HCT116 (cell line): ENCODE measurements at regions not wholly inside any gene's neighbourhood (a gene's known extent, or its start where the extent isn't known, plus 50 kb on each side); places are given as distances from the start of the nearest gene placed in this dataset.

Experiments
- ATAC-seq: fragments of 200-7000 bp; cut with Tn5 transposase; 2 replicates; pipeline ENCODE4 v1.9.1; 2020; ENCODE audit warnings: mild to moderate bottlenecking, moderate library complexity
- BruUV-seq: library from RNA; stranded (reverse); fragments of 400-500 nt; replicated peaks from 2 replicates; lab custom pipeline; 2021; lab: Mats Ljungman, UMichigan
- CTCF ChIA-PET: fragments of 300-600 bp; sonication (Branson Sonifier 250); formaldehyde crosslinking; loops from one replicate; lab custom pipeline; 2021; ENCODE audit warnings: antibody characterized with exemption; lab: Charles Lee
- POLR2A ChIA-PET: fragments of 300-600, 350-600 bp; sonication (Branson Sonifier 250); formaldehyde crosslinking; loops from one replicate; lab custom pipeline; 2021; ENCODE audit warnings: antibody characterized with exemption; lab: Charles Lee
- RAD21 ChIA-PET, 2 experiments: fragments of 300-600 bp; sonication (Branson Sonifier 250); formaldehyde crosslinking; loops; one replicate each; lab custom pipeline; 2023; ENCODE audit warnings: low total read pairs in 2 of 2; ENCODE audit not compliant: uncharacterized antibody in 2 of 2, unreplicated experiment in 2 of 2, low non-redundant PET in 1 of 2; lab: Charles Lee
- DNase-seq: peaks from one replicate; pipeline ENCODE4 v3.0.0-alpha.2; 2010; ENCODE audit warnings: low read depth, low spot score
- H2AFZ ChIP-seq: fragments of 200-600 bp; shearing (Covaris generic), sonication (generic); 2 replicates; pipeline ENCODE4 v1.6.1; 2017; ENCODE audit warnings: low read depth, mixed run types, mixed read lengths, antibody characterized with exemption, low read length; ENCODE audit not compliant: poor library complexity, severe bottlenecking
- H3K27ac ChIP-seq: 2 replicates; pipeline ENCODE4 v1.5.1; 2012; ENCODE audit warnings: low read depth, low read length
- H3K27me3 ChIP-seq: fragments of 200-600 bp; sonication (generic); 2 replicates; pipeline ENCODE4 v1.6.1; 2016; ENCODE audit warnings: mixed run types, low read length, mixed read lengths; ENCODE audit not compliant: insufficient read depth
- H3K36me3 ChIP-seq, 2 experiments: fragments of 200-500 bp in 1 of 2; fragments of 200-600 bp in 1 of 2; sonication (Bioruptor generic) in 1 of 2; sonication (generic) in 1 of 2; 2 replicates each; pipeline versions ENCODE4 v1.5.1 to v1.6.1; 2014 to 2016; ENCODE audit warnings: low read length in 2 of 2, inconsistent platforms in 1 of 2, mixed read lengths in 1 of 2, mixed run types in 1 of 2; ENCODE audit not compliant: insufficient read depth in 2 of 2, control insufficient read depth in 1 of 2
- H3K4me1 ChIP-seq, 2 experiments: fragments of 200-600 bp in 1 of 2; sonication (generic) in 1 of 2; 2 replicates each; pipeline versions ENCODE4 v1.5.1 to v1.6.1; 2012 to 2017; ENCODE audit warnings: low read length in 2 of 2, inconsistent platforms in 1 of 2, mild to moderate bottlenecking in 1 of 2, mixed read lengths in 1 of 2, mixed run types in 1 of 2, moderate library complexity in 1 of 2; ENCODE audit not compliant: insufficient read depth in 2 of 2, control insufficient read depth in 1 of 2
- H3K4me2 ChIP-seq: fragments of 200-600 bp; sonication (generic); 2 replicates; pipeline ENCODE4 v1.6.1; 2017; ENCODE audit warnings: mixed run types, low read length, mixed read lengths
- H3K4me3 ChIP-seq, 2 experiments: fragments of 200-600 bp in 1 of 2; sonication (generic) in 1 of 2; replicated peaks in 1 of 2; 2 replicates each; pipeline ENCODE4 v1.5.1; 2011 to 2016; ENCODE audit warnings: low read length in 2 of 2, control low read depth in 1 of 2, low read depth in 1 of 2, mild to moderate bottlenecking in 1 of 2, mixed read lengths in 1 of 2, mixed run types in 1 of 2
- H3K79me2 ChIP-seq: fragments of 200-600 bp; sonication (generic); 2 replicates; pipeline ENCODE4 v1.6.1; 2017; ENCODE audit warnings: mild to moderate bottlenecking, mixed run types, low read length, moderate library complexity, mixed read lengths; ENCODE audit not compliant: insufficient read depth
- H3K9ac ChIP-seq: fragments of 200-600 bp; sonication (generic); 2 replicates; pipeline ENCODE4 v1.6.1; 2016; ENCODE audit warnings: low read length, mixed read lengths
- H3K9me2 ChIP-seq: fragments of 200-600 bp; sonication (generic), shearing (Covaris generic); 2 replicates; pipeline ENCODE4 v1.6.1; 2017; ENCODE audit warnings: mixed run types, mild to moderate bottlenecking, moderate library complexity; ENCODE audit not compliant: insufficient read depth
- H3K9me3 ChIP-seq, 2 experiments: fragments of 200-500 bp in 1 of 2; fragments of 200-600 bp in 1 of 2; sonication (Bioruptor generic) in 1 of 2; sonication (generic) in 1 of 2; 2 replicates each; pipeline ENCODE4 v1.6.1; 2014 to 2017; ENCODE audit warnings: low read length in 2 of 2, mixed read lengths in 2 of 2, inconsistent platforms in 1 of 2, low read depth in 1 of 2, mild to moderate bottlenecking in 1 of 2, mixed run types in 1 of 2, moderate library complexity in 1 of 2; ENCODE audit not compliant: control insufficient read depth in 1 of 2, insufficient read depth in 1 of 2
- H4K20me1 ChIP-seq: fragments of 200-600 bp; sonication (generic), shearing (Covaris generic); 2 replicates; pipeline ENCODE4 v1.6.1; 2017; ENCODE audit warnings: mixed run types, mild to moderate bottlenecking, moderate library complexity; ENCODE audit not compliant: insufficient read depth
- CBX3 ChIP-seq: IDR thresholded peaks from 2 replicates; pipeline ENCODE4 v1.6.1; 2012; ENCODE audit warnings: low read depth
- EGR1 ChIP-seq: IDR thresholded peaks from 2 replicates; pipeline ENCODE4 v1.6.1; 2012; ENCODE audit warnings: low read depth
- ELF1 ChIP-seq: IDR thresholded peaks from 2 replicates; pipeline ENCODE4 v1.6.1; 2012; ENCODE audit warnings: low read depth, borderline replicate concordance
- EZH2 ChIP-seq: fragments of 200-600 bp; sonication (generic); IDR thresholded peaks from 2 replicates; pipeline ENCODE4 v1.6.1; 2017; ENCODE audit warnings: antibody characterized with exemption, mixed run types
- EZH2phosphoT487 ChIP-seq: fragments of 200-600 bp; IDR thresholded peaks from 2 replicates; pipeline ENCODE4 v1.6.1; 2018; ENCODE audit warnings: antibody characterized with exemption, borderline replicate concordance
- JUND ChIP-seq: IDR thresholded peaks from 2 replicates; pipeline ENCODE4 v1.6.1; 2012
- POLR2A ChIP-seq: IDR thresholded peaks from 2 replicates; pipeline ENCODE4 v1.7.0; 2011; ENCODE audit warnings: borderline replicate concordance; ENCODE audit not compliant: insufficient read depth, insufficient read length; ENCODE audit errors: extremely low read depth
- POLR2AphosphoS5 ChIP-seq: IDR thresholded peaks from 2 replicates; pipeline ENCODE4 v1.6.1; 2011; ENCODE audit warnings: mild to moderate bottlenecking, low read depth, low read length, moderate library complexity
- RAD21 ChIP-seq: IDR thresholded peaks from 2 replicates; pipeline ENCODE4 v1.6.1; 2012; ENCODE audit warnings: low read depth, mild to moderate bottlenecking
- SIN3A ChIP-seq: IDR thresholded peaks from 2 replicates; pipeline ENCODE4 v1.6.1; 2012; ENCODE audit warnings: low read depth
- SP1 ChIP-seq: IDR thresholded peaks from 2 replicates; pipeline ENCODE4 v1.6.1; 2012; ENCODE audit warnings: low read depth
- SRF ChIP-seq: IDR thresholded peaks from 2 replicates; pipeline ENCODE4 v1.6.1; 2012; ENCODE audit warnings: low read depth
- YY1 ChIP-seq: IDR thresholded peaks from 2 replicates; pipeline ENCODE4 v1.6.1; 2011; ENCODE audit warnings: low read length, low read depth, moderate library complexity, mild to moderate bottlenecking; ENCODE audit not compliant: insufficient replicate concordance; ENCODE audit errors: extremely low read depth
- ZNF274 ChIP-seq: fragments of 200-500 bp; sonication (Bioruptor generic); IDR thresholded peaks from 2 replicates; pipeline ENCODE4 v1.6.1; 2014; ENCODE audit warnings: mild to moderate bottlenecking, low read depth, low read length, inconsistent platforms
- intact Hi-C: fragments of 100-400 bp; cut with micrococcal nuclease; formaldehyde crosslinking; loops from 2 replicates; pipeline ENCODE4 v1.10.0; 2022
- TF ChIP-seq, protein P1 (sequence below): IDR thresholded peaks from 2 replicates; pipeline ENCODE4 v1.6.1; 2012
- TF ChIP-seq, protein P2 (sequence below): IDR thresholded peaks from 2 replicates; pipeline ENCODE4 v1.6.1; 2012

DNA sequence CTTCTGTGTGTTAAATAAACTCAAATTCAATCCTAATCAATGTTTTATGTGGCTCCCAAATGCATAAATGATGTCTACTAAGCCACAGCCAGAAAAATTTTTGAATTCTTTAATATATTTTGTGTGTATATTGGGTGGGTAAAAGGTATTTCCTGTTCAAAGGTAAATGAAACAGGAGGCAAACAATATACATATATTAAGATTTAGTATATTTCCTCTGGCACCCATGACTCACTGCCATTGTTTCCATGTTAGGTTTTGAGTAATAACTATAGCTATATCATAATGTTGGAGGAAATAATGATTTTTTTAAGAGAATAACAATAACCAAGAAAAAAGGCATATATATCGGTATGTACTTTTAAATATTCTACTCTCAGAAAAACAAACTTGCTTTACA, 1071.9 kb upstream of the CDH10 start:
- BruUV-seq: no TSS peak
- no peaks in the 10 kb centered on the region for H3K79me2 ChIP-seq
- no peak overlapping the region for H3K4me3 ChIP-seq
- H3K9ac ChIP-seq: no peak overlapping the region
- ChIA-PET POLR2A (no interaction called here), RAD21 (no interaction called here)
- DNase-seq: no peak
- no peak overlapping the region for H3K27ac ChIP-seq
- H3K27me3 ChIP-seq: no peaks in the 10 kb centered on the region
- intact Hi-C loops: no loop called here
- no peak overlapping the region for H2AFZ ChIP-seq
- H4K20me1 ChIP-seq: no peaks in the 10 kb centered on the region
- H3K4me2 ChIP-seq: no peak overlapping the region
- H3K9me2 ChIP-seq: no peaks in the 10 kb centered on the region
- H3K36me3 ChIP-seq: no peaks in the 10 kb centered on the region
- H3K4me1 ChIP-seq: no peaks in the 10 kb centered on the region
- H3K9me3 ChIP-seq: peaks cover 6 to 8% of the 10 kb centered on the region in 2 experiments; a peak in 3 of 4 replicates
- ATAC-seq: no peak
- TF ChIP-seq SRF (no peak), ZNF274 (no peak)
- TF ChIP-seq, all 23 proteins: peak for 0
- CTCF ChIA-PET: no interaction called here

DNA sequence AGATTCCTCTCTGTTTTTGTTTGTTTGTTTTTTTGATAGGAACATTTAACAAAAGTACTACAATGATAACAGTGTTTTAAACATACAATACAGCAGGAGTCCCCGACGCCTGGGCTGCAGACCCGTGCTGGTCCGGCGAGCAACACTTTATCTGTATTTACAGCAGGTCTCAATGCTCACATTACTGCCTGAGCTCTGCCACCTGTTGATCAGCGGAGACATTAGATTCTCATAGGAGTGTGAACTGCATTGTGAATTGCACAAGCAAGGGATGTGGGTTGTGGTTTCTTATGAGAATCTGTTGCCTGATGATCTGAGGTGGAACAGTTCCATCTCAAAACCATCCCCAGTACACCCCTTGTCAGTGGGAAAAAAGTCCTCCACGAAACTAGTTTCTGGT, 1068.5 kb upstream of the CDH10 start:
- intact Hi-C loops: no loop called here
- ChIA-PET RAD21 (no interaction called here), POLR2A (no interaction called here), CTCF (no interaction called here)
- BruUV-seq: no TSS peak
- no peak for TF ChIP-seq SIN3A
- Histone ChIP-seq H3K36me3 (no peaks in the 10 kb centered on the region), H3K79me2 (no peaks in the 10 kb centered on the region), H3K9me3 (peaks cover 14 to 16% of the 10 kb centered on the region in 2 experiments; a peak in 3 of 4 replicates), H3K4me1 (no peaks in the 10 kb centered on the region), H3K9me2 (no peaks in the 10 kb centered on the region), H3K4me2 (no peak overlapping the region), H3K4me3 (no peak overlapping the region), H3K27me3 (no peaks in the 10 kb centered on the region), H2AFZ (no peak overlapping the region), H3K9ac (no peak overlapping the region), H3K27ac (no peak overlapping the region), H4K20me1 (no peaks in the 10 kb centered on the region)
- ATAC-seq (no peak), DNase-seq (no peak)

DNA sequence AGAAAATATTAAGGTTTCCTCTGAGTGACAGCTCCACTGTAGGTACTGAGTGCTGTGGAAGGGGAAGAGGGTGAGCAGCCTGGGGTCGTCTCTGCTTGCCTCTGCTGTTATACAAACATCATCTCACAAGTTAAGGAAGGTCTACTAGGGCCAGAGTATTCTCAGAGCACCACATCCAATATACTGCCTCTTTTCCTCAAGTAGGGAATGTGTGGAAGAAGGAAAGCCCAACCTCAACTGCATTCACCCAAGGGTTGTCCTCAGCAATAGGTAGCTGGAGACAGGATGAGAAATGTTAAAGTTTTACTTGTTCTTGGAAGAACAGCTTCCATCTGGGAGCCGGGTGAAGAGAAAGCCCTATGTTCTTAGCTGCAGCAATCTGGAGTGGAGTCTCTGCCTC, 1062.3 kb upstream of the CDH10 start:
- Histone ChIP-seq H3K4me2 (no peak overlapping the region), H3K27ac (no peak overlapping the region), H3K4me3 (no peak overlapping the region), H2AFZ (no peak overlapping the region), H4K20me1 (no peaks in the 10 kb centered on the region), H3K36me3 (no peaks in the 10 kb centered on the region), H3K9ac (no peak overlapping the region), H3K79me2 (no peaks in the 10 kb centered on the region), H3K9me3 (peaks cover 10 to 22% of the 10 kb centered on the region in 2 experiments; a peak in 2 of 4 replicates), H3K27me3 (no peaks in the 10 kb centered on the region), H3K4me1 (no peaks in the 10 kb centered on the region), H3K9me2 (no peaks in the 10 kb centered on the region)
- ChIA-PET CTCF (no interaction called here), POLR2A (no interaction called here), RAD21 (no interaction called here)
- no peak for TF ChIP-seq POLR2AphosphoS5
- TF ChIP-seq CBX3: no peak
- TF ChIP-seq, protein P1, sequence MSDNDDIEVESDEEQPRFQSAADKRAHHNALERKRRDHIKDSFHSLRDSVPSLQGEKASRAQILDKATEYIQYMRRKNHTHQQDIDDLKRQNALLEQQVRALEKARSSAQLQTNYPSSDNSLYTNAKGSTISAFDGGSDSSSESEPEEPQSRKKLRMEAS: no peak
- TF ChIP-seq POLR2A: no peak
- no peak for TF ChIP-seq SRF
- TF ChIP-seq EGR1: no peak
- no peak for TF ChIP-seq EZH2
- no peak for TF ChIP-seq EZH2phosphoT487
- no peak for TF ChIP-seq SP1
- TF ChIP-seq ELF1: no peak
- no peak for TF ChIP-seq RAD21
- TF ChIP-seq YY1: no peak
- TF ChIP-seq, protein P2, sequence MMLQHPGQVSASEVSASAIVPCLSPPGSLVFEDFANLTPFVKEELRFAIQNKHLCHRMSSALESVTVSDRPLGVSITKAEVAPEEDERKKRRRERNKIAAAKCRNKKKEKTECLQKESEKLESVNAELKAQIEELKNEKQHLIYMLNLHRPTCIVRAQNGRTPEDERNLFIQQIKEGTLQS: no peak
- no peak for TF ChIP-seq JUND
- no peak for DNase-seq
- no TSS peak for BruUV-seq
- intact Hi-C loops: no loop called here
- ATAC-seq: no peak
